ENCODE measurements at regions not wholly inside any gene's neighbourhood (a gene's known extent, or its start where the extent isn't known, plus 50 kb on each side); places are given as distances from the start of the nearest gene placed in this dataset.

DNA sequence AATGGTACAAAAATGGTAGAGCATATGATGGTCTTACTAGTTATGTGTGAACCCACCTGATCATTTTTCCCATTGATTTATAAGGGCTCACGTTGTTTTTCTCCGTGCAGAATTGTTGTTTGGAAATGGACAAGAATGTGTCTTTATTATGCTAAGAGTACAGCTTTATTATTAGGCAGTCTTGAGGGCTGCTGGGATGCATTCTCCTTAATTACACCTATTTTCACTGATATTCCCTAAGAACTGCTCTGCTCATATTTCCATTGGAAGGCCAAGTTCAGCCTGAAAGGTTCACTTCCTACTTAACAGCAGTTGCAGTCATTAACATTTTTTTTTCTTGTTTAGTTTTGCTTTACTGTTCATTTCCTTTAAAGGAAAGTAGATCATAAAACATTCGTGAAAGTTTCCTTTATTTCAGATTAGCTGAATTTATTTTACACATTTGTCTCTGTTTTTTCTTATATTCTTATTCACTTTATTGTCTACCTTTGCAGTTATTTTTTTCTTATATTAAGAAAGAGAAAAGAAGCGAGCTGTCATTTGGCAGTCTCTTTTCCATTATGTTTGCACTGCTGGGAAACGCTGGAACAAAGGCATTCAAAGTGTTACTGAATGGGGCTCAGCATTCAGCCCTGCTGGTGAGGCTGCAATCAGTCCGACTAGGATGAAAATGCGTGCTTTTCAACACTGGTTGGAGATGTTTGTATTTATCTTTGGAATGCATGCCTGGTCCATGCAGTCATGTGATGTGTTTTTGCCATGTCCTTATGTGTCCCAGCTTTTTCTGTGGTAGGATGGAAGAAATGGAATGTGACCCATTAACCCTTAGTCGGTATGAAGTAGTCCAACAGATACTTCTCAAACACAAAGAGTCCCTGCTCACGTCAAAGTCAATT, 602.7 kb upstream of the ZNF608 start:
- no peak for DNase-seq

DNA sequence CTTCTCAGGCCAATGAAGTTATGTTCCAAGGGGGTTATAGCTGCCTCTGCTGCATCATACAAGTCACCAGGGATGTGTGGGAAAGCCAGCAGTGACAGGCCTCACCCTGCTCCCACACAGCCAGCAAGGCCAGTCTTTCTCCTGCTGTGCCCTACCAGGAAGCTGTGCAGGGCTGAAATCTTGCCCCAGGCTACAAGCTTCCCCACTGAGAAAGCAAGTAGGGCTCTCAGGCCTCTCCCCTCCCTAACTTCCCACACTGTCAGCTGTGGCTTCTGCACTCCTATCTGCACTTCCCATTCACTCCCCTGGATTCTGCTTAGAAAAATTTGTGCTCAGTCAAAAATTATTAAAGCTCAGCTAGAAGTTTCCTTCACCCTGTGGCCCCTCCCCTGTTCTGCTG, 611.2 kb upstream of the ZNF608 start:
- DNase-seq, result no peak

DNA sequence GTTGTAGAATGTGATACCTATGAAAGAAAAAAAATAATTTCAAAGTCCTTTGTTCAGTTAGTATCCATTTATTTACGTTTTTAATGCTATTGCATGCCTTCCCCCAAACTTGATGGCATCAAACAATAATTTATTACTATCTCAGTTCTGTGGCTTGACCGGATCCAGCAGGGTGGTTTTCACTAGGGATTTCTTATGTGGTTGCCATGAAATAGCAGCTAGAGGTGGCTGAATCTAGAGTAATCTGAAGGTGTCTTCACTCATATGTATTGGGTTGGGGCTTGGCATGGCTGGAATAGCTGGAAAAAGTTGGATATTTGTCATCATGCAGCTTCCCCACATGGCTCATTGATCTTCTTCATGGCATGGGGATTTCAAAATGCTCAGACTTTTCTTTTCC, 619.3 kb upstream of the ZNF608 start:
- DNase-seq, result no peak

DNA sequence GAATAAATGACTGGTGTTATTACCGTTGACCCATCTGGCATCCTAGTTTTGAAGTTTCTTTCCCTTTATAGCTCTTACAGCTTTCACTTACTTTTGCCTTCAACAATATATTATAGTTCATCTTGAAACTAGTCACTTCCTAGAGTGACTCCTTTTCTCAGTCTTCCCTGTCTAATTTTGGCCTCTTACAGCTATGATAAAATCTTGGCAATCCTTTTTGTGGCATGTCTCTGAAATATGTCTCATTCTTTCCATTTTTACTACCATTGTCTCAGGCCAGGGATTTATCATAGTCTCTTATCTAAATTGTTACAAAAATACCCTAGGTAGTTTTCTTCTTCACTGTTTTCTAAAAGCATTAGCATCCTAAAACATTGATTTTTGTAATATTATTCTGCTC, 621.3 kb upstream of the ZNF608 start:
- no peak for DNase-seq

DNA sequence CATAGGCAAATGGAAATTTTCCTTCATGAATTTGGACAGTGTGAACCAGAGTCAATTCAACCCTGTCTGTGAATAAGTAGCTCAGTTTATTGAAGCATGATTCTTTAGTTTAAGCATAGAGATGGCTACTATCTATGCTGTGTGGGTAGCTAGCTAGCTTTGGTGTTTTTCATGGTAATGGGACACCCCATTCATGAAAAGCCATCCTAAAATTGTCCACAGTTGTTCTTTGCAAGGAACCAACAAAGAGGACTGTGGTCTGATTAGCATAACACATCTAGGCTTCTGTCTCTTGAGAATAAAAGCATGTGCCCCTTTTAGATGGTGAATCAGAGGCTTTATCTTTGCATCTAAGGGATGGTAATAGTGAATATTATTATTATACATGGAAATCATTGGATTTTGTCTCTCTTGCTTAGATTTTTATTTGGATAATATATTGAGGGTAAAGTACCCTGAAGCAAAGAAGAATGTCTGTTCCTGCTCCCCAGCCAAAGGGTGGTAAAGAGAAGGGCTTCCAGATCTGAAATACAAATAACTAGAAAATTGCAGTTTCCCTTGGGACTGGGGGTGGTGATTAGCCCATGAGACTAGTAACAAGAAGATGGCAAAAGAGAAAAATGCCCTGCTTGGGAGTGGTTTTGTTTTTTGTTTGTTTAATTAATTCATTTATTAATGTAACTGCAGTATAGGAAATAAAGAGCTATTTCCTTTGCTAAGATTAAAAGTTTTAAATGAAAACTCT, 624.2 kb upstream of the ZNF608 start:
- DNase-seq, result no peak

DNA sequence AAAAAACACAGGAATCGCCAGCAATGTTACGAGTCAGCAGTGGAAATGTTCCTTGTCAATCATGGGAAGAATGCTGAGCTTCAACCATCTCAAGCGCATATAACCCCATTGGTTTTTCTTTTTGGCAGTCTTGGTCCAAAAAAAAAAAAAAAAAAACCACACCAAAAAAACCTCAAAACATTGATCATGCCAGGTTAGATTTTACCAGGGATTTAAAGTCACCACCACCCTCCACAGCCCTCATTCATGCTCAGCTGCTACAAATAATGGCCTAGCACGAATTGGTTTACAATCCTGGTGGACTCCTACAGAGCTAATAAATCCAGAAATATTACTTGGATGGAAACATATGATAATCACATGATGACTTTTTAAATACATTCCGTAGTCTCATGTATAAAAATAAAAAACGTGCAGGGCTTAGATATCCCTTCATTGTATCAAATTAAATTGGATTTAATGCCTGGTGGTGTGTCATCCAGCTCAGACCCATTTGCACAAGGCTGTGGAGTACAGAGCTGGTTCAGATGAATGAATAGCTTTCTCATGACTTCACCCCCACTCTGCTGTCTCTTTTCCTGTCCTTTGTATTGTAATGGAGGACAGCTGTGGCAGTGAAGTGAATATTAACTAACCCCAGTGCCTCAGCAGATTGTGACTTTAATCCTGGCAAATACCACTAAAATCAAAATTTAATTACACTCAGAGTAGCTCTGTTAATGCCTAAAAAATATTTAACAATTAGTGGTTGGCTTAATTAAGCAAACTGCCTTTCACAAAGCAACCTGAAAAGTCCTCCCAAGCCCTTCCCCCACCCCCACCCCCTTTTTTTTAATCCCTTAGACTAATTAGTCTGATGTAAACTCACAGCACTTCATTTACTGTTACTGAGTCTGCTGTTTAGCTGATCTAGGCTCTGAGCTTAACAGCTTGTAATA, 626.5 kb upstream of the ZNF608 start:
- no peak for DNase-seq

DNA sequence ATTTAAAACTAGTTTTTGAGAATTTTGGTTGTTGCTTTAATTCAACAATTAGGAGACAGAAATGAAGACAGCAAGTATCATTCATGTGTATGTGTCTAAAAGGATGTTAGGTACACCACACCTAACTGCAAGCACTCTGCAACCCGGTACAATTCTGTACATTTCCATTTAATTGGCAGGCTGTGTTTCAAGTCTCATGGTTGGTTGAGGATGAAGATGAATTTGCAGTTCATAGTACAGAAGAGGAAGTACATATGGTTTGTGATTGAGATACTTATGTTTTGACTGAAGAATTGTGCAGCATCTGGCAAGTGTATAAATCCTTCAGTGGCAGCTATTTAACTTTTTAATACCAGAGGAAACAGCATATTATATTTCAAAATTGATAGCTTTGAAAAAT, 628.7 kb upstream of the ZNF608 start:
- no peak for DNase-seq

DNA sequence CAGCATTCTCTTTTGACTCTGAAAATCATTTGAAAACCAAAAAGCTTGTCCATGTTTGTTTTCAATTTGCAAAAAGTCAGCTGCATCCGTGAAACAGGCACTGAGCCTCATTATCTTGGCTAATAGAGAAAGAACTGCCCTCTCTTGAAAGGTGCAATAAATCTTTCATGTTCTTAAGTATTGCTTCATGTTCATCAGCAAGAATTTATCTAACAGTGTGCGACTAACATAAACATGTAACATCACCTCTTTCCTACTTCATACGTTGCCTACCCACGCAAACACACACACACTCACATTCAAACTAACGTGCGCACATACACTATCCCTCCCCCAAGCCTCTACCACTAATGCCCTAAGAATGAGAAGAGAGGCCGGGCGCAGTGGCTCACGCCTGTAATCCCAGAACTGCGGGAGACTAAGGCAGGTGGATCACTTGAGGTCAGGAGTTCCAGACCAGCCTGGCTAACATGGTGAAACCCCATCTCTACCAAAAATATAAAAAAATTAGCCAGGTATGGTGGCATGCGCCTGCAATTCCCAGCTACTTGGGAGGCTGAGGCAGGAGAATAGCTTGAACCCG, 629.7 kb upstream of the ZNF608 start:
- DNase-seq, result no peak

DNA sequence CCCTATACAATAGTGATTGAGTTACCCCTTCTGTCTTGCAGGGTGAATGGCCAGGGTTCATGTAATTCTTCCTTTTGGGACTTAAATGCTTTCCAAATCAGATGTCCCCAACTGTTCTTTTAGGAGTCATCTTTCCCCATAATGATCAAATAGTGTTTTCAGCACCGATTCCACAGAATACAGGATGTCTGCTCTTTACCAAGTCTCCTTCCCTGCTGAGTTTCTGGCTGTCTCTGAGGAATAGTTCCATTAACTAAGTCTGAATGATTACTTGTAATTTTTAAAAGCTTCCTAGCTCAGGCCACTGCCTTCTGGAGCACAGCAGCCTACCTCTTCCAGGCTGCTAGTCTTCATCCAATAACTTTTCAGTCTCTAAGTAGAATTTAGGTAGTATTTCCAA, 630.7 kb upstream of the ZNF608 start:
- DNase-seq, result no peak

DNA sequence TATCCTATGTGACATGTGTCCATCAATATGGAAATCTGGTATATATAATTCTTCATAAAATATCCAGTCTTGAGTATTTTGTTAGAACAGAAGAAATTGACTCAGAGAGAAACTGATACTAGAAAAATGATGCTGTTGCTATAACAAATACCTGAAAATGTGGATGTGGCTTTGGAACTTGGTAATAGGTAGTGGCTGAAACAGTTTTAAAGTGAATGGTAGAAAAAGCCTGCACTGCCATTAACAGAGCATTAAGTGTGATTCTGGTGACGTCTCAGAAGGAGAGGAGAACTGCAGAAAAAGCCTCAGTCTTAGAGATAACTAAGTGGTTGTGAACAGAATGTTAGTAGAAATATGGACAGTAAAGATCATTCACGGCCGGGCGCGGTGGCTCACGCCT, 634.9 kb upstream of the ZNF608 start:
- DNase-seq, result no peak

DNA sequence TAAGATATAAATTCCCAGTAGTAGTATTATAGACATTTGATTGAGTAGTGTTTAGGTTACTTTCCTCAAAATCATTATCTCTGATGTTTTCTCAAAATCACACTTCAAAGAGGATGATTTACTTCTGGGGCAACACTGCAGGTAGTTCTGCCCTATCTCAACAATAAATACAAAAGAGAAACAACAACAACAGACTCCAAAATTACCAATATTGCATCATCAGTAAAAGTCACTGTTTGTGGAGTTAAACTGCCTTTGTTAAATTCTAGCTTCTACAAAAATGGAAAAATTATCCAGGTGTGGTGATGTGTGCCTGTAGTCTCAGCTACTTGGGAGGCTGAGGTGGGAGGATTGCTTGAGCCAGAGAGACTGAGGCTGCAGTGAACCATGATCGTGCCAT, 637.6 kb upstream of the ZNF608 start:
- no peak for DNase-seq

DNA sequence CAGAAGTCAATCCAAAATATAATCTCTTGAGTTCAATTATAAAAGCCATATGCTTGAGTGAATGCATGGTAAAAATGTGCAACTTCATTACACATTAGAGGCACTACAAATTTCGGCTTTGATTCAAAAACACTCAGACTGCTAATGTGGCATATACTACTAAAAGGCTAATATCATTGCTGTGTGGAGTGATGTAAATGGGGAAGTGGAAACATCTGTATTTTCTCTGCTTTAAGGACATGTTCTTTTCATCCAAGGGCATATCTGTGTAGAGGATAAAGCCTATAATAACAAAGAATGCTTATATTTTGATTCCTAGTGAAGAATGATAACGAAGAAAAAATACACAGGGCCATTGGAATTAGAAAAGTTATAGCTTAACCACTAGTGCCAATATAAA, 643.9 kb upstream of the ZNF608 start:
- DNase-seq, result no peak

DNA sequence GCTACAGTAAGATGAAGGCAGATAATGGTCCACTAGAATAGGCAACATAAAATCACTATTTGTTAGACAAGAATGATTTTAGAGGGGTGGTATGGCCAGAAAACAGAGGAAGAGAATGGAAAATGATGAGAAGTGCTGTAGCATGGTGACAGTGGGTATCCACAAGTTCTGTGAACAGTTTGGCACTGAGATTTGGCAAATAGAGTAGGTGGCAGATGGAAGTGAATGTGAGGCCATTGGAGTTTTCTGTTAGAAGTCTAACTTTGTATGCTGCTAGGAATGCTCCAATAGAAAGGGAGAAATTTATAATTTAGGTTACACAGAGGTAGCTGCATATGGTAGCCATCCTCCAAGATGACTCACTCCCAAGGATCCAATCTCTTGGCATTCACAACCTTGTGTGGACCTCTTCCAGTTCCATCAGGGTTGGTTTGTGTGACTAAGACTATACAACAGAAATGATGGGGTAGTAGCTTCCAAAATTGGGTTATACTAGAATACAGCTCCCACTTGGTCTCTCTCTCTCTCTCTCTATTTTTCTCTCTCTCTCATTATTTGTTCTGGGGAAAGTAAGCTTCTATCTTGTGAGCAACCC, 646.9 kb upstream of the ZNF608 start:
- DNase-seq, result no peak

DNA sequence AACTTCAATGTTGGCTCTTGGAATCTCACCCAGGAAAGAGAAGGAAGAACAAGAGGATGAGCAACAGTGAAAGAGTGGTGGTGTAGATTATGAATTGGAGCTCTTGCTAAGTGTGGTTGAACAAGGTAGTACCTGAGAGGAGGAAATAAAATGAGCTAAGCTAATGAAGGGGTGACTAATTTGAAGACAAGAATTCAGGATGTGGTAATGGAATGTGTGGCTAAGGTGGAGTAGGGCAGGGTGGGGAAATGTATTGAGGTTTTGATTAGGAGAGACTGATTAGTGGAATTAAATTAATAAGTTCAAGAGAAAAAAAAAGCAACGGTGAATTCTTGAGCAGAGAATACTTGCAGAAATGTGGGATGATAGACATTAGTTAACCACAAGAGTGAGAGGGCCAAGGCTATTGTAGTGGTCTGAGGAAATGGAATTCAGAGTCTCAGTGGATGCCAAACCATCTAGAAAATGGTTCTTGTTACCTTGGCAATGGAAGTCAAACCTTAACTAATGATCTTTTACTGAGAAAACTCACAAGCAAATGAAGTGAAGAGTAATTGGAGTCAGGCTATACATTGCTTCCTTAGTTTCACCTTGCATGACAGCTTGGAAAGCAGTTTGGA, 648.3 kb upstream of the ZNF608 start:
- DNase-seq, result no peak

DNA sequence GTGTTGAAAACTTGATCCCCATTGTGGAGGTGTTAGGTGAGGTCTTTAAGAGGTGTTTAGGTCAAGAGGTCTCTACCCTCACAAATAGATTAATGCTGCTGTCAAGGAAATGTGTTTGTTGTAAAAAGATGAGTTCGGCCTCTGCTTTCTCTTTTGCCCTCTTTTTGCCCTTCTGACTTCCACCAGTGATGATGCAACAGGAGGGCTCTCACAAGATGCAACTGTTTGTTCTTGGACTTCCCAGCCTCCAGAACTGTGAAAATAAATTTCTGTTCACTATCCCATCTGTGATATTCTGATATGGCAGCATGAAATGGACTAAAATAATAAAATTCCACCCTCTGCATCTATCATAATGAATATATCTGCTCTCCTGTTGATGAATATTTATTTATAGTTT, 650.0 kb upstream of the ZNF608 start:
- DNase-seq, result no peak

DNA sequence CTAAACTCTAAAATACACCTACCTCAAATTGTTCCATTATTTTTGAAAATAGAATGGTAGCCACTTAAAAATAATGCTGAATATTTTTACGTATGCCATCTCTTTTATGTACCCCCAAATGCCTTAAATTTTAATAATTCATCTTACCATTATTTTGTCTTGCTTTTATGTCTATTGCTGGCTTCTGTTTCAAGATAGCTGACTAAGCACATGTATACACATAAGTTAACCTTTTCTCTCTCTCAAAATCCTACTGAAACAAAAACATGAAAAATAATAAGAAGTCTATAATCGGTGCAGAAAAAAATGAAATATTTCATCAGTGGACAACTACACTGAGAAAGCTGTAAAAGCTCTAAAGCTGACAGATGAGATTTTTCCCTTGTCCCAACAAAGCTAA, 652.0 kb upstream of the ZNF608 start:
- no peak for DNase-seq

DNA sequence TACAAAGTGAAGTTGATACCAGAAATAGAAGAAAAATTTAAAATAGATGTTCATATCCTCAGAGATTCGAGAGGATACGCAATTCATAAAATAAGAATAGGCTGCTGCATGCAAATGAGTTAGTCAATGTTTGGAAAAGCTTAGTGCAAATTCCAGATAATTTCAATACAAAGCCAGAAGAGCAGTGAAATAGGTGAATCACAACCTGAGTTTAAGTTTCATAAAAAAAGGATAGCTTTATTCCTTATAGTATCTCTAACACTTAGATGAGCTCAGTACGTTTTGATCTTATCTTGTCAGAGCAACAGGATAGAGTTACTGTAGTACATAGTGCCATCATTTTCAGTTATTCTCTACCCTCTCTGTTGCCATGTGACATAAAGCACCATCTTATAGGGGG, 653.4 kb upstream of the ZNF608 start:
- DNase-seq, result no peak

DNA sequence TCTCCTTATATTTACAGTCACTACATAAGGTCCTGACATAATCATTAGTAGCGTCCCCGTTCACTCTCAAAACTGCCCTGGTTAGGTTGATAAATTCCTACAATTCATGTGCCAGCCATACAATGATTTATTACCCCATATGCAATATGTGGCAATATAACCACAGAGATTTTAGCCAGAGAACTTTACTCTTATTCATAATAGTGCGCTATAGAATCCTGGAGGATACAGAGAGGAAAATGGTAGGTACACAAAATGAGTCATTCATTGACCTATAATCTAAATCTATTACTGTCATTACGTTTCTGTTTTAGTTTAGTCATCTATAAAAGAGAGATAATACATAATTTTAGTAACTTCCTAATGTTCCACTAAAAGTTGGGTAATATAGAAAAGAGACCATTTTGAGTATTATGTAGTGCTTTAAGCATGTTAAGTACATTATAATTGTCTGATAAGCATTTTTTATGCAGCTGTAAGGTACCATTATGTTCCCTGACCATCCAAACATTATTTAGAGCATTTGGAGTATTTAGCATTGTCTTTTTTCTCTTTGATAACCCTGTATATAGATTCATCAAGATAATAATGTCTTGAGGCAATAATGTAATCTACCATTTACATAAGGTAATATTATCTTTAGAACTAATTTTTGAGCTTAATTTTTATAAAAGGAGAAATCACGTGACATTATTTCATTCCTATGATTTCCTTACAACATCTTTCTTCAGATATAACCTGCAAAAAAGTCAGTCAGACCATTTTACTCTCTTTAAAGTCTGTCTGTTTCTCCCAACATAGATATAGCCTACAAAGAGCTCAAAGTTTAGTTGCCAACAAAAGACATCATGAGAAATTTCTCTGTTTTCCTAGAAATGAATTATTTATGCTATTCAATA, 655.5 kb upstream of the ZNF608 start:
- DNase-seq, result no peak

DNA sequence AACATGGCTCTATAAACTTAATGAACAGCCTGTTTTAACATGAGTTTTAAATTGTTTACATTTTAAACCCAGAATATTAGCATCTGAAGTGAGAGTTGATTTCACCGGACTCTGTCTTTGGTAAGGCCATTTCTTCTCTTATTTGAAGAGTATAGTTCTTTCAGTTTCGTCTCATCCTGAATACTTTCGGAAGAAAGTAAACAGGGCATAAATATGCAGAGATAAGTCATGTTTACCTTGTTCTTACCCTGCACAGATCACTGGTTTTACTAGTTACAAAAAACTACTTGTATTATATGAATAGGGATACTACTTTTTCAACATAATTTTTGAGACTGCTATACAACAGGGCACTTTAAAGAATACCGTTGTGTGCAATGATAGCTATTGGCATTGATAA, 656.3 kb upstream of the ZNF608 start:
- DNase-seq, result no peak

DNA sequence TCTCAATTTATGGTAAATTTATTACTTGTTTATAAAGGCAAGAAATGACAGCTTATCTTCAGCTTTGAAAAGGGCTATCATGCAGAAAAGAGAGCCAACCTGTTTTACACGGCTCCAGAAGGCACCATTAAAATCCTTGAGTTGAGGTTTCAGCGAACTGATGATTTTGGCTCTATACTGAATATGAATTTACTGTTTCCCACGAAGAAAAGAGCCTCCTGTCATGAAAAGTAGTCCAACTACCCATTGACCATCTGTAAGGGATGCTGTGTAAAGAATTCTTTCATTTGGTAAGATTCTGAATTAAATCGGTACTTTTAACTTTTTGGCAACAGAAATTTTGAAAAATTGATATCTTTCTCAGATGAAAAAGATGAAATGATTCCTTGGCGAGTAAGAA, 657.6 kb upstream of the ZNF608 start:
- no peak for DNase-seq
